ENCODE measurements at regions not wholly inside any gene's neighbourhood (a gene's known extent, or its start where the extent isn't known, plus 50 kb on each side); places are given as distances from the start of the nearest gene placed in this dataset.
"Not testable (repeated sequence)": the region's sequence is repeated elsewhere in the genome, so short reads cannot be mapped to it uniquely, and the experiment has no call there.

DNA sequence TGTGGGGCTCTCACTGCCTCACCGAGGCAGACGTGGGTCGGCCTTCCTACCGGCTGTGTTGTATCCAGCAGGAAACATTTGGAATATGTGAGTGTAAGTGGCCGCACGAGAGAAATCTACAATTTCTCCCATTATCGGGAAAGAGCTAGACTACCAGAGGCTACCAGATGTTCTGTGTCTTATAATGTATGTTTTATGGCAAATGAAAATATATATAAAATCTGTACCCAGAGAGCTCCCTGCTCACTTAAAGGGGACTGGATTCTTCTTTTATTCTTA is 69.5 kb upstream of the PITX1 start:
- no peak for DNase-seq (ENCODE audit: extremely low read depth, low read depth)

DNA sequence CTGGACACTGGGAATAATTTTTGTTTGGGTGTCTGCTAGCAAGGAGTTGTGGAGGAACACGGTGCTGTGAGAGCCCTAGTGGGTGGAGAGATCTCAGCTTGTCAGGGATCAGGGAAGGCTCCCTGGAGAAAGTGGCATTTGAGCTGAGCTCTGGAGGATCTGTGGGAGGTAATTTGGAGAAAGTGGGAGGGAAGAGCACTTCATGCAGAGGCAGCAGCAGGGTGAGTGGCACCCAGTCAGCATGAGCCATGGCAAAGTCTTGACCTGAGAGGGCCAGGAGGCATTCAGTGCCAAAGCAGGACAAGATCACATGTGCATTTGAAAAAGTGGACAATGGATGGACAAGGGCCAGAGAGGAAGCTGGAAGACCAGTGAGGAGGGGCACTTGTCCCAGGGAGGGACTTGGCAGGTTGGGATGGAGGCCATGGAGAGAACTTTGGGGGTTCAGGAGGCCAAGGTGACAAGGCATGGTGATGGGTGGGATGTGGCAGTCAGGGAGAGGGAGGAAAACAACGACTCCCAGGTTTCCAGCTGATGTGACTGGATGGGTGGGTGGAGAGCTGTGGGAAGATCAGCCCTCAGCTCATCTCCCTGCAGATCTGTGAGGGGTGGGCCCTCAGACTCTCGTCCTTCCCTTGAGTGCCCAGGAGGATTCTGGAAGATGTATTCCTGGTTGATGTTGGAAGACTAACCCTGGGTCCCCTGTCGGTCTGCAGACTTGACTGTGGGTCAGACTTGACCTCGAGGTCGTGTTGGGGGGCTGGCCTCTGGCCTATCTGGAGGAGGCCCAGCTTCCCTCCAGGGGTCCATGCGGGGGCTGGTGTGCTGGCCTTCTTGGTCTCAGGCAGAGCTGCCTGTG is 68.9 kb upstream of the PITX1 start:
- no peak for DNase-seq (ENCODE audit: extremely low read depth, low read depth)

DNA sequence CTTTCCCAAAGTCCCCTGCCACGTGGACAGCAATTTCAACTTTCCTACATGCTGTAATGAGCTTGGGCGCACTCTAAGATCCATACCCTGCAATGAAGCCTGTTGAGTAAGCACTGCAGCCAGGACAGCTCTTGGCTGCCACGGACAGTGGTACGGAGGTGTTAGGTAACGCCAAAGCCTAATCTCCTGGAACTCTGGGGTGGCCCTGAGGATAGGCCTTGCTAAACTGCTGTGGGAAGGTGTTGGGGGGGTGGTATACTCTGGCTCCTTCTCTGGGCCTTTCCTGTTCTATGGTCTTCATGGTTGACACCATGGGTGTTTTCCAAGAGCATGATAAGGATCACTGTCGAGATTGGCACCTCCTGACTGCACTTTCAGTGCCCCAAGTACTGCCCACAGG is 66.4 kb upstream of the PITX1 start:
- no peak for DNase-seq (ENCODE audit: extremely low read depth, low read depth)

GRCh38 chr5:135100011-135100410 is 66.0 kb upstream of the PITX1 start:
- DNase-seq (ENCODE audit: extremely low read depth, low read depth) = no peak

- DNase-seq (ENCODE audit: extremely low read depth, low read depth) = no peak
Observed at GRCh38 chr5:135097390-135097789, 63.4 kb upstream of the PITX1 start.

GRCh38 chr5:135095871-135096270 is 61.8 kb upstream of the PITX1 start:
- DNase-seq (ENCODE audit: extremely low read depth, low read depth) = no peak

GRCh38 chr5:135095052-135095715 is 61.2 kb upstream of the PITX1 start:
- DNase-seq (ENCODE audit: extremely low read depth, low read depth) = no peak

- DNase-seq (ENCODE audit: extremely low read depth, low read depth) = no peak
Observed at GRCh38 chr5:135094339-135095051, 60.5 kb upstream of the PITX1 start.

GRCh38 chr5:135093483-135093882 is 59.5 kb upstream of the PITX1 start:
- DNase-seq (ENCODE audit: extremely low read depth, low read depth) = not testable (repeated sequence)

GRCh38 chr5:135092476-135092875 is 58.4 kb upstream of the PITX1 start:
- DNase-seq (ENCODE audit: extremely low read depth, low read depth) = no peak

DNA sequence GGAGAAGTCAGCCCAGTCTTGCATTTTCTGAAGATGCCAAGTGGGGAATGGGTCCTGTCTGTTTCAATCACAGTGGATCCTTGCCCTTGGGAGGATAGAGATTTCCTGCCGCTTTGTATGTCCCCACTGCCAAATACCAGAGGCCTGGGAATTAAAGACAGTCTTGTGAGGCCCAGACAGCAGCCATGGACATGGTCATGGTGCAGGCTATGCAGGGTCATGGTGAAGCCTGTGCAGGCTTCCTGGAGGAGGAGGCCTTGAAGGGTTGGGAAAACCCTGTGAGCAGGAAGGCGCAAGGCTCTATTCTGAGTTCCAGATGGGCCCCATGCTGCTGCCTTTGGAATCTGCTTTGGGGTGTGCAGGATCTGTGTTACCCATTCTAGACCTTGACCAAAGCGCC is 57.3 kb upstream of the PITX1 start:
- DNase-seq (ENCODE audit: extremely low read depth, low read depth) = no peak

DNA sequence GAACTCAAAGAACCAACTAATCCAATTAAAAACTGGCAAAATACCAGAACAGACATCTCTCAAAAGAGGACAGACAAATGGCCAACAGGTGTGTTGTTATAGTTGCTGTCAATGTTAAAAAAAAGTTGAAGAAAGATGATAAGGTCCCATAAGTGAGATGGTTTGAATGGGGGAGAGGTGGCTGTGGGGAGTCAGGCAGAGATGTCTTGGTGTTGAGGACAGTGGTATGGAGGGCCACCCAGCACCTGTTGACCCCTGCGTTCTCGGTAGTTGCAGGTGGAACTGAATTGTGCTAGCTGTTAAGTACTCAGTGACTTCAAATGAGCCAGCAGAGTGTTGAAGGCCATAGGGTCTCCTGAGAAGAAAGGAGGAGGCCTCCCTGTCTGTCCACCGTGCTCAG is 55.9 kb upstream of the PITX1 start:
- no peak for DNase-seq (ENCODE audit: extremely low read depth, low read depth)

DNA sequence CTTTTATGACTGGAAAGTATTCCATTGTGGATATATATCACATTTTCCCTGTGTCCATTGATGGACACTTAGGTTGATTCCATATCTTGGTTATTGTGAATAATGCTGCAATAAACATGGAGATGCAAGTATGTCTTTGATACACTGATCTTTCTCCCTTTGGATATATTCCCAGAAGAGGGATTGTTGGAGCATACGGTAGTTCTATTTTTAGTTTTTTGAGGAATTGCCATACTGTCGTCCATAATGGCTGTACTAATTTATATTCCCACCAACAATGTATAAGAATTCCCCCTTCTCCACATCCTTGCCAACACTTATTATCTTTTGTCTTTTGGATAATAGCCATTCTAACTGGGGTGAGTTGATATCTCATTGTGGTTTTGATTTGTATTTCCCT is 54.9 kb upstream of the PITX1 start:
- DNase-seq (ENCODE audit: extremely low read depth, low read depth) = no peak

DNA sequence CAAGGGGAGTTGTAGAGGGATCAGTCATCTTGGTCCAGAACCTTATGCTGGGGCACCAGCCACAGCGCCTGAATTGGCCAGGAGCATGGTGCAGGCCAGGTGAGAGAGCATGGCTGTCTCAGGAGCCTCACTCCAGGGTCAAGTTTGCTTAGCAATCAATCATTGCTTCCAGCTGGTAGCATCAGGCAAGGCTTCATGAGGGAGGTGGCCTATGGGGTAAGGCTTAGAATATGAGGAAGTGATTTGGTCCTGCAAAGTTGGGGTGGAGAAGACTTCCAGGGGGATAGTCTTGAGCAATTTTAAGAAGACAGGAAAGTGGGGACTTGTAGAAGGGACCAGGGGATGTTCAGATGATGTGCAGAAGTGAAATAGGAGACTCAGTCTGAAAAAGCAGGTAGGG is 53.9 kb upstream of the PITX1 start:
- DNase-seq (ENCODE audit: extremely low read depth, low read depth) = no peak

DNA sequence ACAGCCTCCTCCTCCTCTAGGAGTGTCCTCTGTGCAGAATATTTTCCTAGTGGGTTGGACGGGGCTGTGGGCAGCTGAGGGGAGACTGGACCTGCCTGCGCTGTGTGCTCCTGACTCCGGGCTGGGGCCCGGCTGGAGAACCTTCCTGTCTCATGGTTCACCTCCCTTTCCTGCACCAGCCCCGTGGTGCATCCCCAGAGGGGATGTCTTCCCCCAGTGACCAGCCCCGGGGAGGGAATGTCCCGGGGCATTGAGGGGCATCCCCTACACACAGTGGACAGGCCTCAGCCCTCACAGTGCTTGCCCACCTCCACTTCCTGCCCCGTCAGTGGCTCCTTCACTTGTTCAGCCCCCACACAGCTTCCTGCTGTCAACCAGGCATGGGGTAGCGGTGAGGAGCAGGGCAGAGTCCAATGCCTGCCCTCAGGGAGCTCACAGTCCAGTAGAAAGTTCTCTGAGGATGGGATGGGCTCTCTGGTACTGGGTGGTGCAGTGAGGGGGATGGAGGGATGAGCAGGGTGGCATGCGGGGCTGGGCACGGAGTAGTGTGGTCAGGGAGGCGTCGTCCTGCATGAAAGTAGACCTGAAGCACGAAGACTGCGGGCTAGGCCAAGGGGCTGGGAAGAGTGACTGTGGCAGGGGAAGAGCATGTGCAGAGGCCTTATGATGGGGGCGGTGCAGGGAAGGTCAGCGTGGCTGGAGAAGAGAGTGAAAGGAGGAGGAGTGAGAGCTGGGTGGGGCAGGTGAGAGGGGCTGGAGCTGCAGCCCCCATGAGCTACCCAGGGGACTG is 52.1 kb upstream of the PITX1 start:
- DNase-seq (ENCODE audit: extremely low read depth, low read depth) = no peak

DNA sequence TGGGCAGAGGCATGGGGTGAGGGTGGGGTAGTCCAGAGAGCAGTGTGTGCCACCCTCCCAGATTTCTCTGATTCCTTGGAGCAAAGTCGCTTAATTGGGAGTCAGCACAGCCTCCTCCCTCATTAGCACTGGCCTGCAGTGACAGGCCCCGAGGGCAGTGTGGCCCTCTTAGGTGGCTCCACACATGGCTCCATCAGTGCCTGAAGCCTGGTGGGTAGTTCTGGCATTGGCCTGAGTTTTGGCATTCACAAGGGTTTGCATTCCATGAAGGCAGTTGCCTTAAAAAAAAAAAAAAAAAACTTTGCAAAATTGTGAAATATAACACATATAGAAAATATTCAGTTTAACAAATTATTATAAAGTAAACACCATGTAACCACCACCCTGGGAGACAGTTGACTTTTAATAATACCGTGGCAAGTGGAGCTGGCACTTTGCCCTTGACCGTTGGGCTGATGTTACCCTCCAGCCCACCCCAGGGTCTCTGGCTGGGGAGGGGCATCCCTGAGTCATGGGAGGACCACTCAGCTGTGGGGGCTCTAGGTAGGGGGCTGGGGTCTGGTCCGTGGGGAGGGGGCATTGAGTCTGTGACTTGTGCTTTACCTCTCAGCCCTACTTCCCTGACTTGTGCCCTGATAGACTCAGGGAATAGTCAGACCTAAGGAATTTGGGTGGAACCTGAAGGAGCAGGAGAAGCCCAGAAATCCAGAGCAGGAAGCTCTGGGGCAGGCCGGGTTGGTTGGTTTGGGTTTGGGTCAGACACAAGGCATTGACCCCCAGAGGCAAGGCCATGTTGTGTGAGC is 51.3 kb upstream of the PITX1 start:
- DNase-seq (ENCODE audit: extremely low read depth, low read depth) = no peak

All from NCI-H460 (cell line).